Thoracic aorta (tissue), 2 donors: ENCODE measurements at regions not wholly inside any gene's neighbourhood (a gene's known extent, or its start where the extent isn't known, plus 50 kb on each side); places are given as distances from the start of the nearest gene placed in this dataset.

Source experiments
- ATAC-seq: fragments of 150-250 bp; one replicate; pipeline ENCODE4 v1.8.0; 2017; ENCODE audit warnings: low read depth; ENCODE audit not compliant: insufficient number of reproducible peaks, low FRiP score
- DNase-seq: peaks from one replicate; pipeline ENCODE4 v3.0.0-alpha.2; 2020; ENCODE audit warnings: low spot score
- H3K27ac ChIP-seq, 2 donors: fragments of 200-600 bp; sonication (generic); 1 replicate in 1 of 2; 2 replicates in 1 of 2; pipeline ENCODE4 v1.5.1; 2016; ENCODE audit warnings: mild to moderate bottlenecking in 2 of 2, moderate library complexity in 2 of 2
- H3K27me3 ChIP-seq: fragments of 200-600 bp; sonication (generic); replicated peaks from 2 replicates; pipeline ENCODE4 v1.6.0; 2016; ENCODE audit warnings: mild to moderate bottlenecking; ENCODE audit not compliant: insufficient read depth
- H3K36me3 ChIP-seq: fragments of 200-600 bp; sonication (generic); one replicate; pipeline ENCODE4 v1.5.1; 2016
- H3K4me1 ChIP-seq, 2 donors: fragments of 200-600 bp; sonication (generic); 1 replicate in 1 of 2; 2 replicates in 1 of 2; pipeline versions ENCODE4 v1.5.1 to v1.6.0; 2016; ENCODE audit warnings: low read depth in 2 of 2, mild to moderate bottlenecking in 1 of 2; ENCODE audit not compliant: control insufficient read depth in 1 of 2
- H3K4me3 ChIP-seq: fragments of 200-600 bp; sonication (generic); 2 replicates; pipeline ENCODE4 v1.5.1; 2016; ENCODE audit warnings: mild to moderate bottlenecking
- H3K9me3 ChIP-seq: fragments of 200-600 bp; sonication (generic); 2 replicates; pipeline ENCODE4 v1.5.1; 2016
- CTCF ChIP-seq: fragments of 200-600 bp; sonication (generic); IDR thresholded peaks from one replicate; pipeline ENCODE4 v1.5.1; 2019; ENCODE audit warnings: antibody characterized with exemption

- Histone ChIP-seq H3K27me3 (no peaks in the 10 kb centered on the region), H3K9me3 (no peaks in the 10 kb centered on the region), H3K27ac (peak overlapping the region in 1 of 2 donors; percentile 12), H3K4me1 (peaks cover 8 to 13% of the 10 kb centered on the region in 2 donors), H3K4me3 (no peak overlapping the region), H3K36me3 (no peaks in the 10 kb centered on the region)
- ATAC-seq = no peak
- TF ChIP-seq CTCF = no peak
- no peak for DNase-seq
Measured at GRCh38 chr5:34570721-34571676, 85.1 kb upstream of the RAI14 start.

GRCh38 chr5:34571677-34572041, 84.5 kb upstream of the RAI14 start:
- H3K27ac ChIP-seq = peak overlapping the region in 1 of 2 donors; percentile 12
- DNase-seq = no peak

GRCh38 chr5:34574936-34575467, 81.1 kb upstream of the RAI14 start:
- DNase-seq = no peak
- Histone ChIP-seq H3K27me3 (no peaks in the 10 kb centered on the region), H3K4me3 (no peak overlapping the region), H3K4me1 (peaks cover 14 to 27% of the 10 kb centered on the region in 2 donors), H3K36me3 (no peaks in the 10 kb centered on the region), H3K9me3 (no peaks in the 10 kb centered on the region), H3K27ac (no peak overlapping the region)
- ATAC-seq = no peak
- no peak for TF ChIP-seq CTCF

More at GRCh38 chr5:34571677-34572041, 84.5 kb upstream of the RAI14 start:
- no peaks in the 10 kb centered on the region for H3K36me3 ChIP-seq
- ATAC-seq = no peak
- H3K9me3 ChIP-seq = no peaks in the 10 kb centered on the region
- peaks cover 8 to 16% of the 10 kb centered on the region in 2 donors for H3K4me1 ChIP-seq
- H3K4me3 ChIP-seq = no peak overlapping the region
- TF ChIP-seq CTCF = no peak
- no peaks in the 10 kb centered on the region for H3K27me3 ChIP-seq

GRCh38 chr5:34576891-34577666, 79.0 kb upstream of the RAI14 start:
- no peaks in the 10 kb centered on the region for H3K9me3 ChIP-seq
- H3K4me1 ChIP-seq = peaks cover 7 to 15% of the 10 kb centered on the region in 2 donors
- TF ChIP-seq CTCF = no peak
- H3K27ac ChIP-seq = peak overlapping the region in 1 of 2 donors; percentile 58
- DNase-seq = no peak
- no peaks in the 10 kb centered on the region for H3K36me3 ChIP-seq
- ATAC-seq = no peak
- H3K27me3 ChIP-seq = no peaks in the 10 kb centered on the region
- H3K4me3 ChIP-seq = no peak overlapping the region

- no peak for ATAC-seq
- TF ChIP-seq CTCF = no peak
- no peaks in the 10 kb centered on the region for H3K36me3 ChIP-seq
- H3K4me3 ChIP-seq = no peak overlapping the region
- H3K27ac ChIP-seq = no peak overlapping the region
- H3K4me1 ChIP-seq = peaks cover 7 to 15% of the 10 kb centered on the region in 2 donors
- H3K9me3 ChIP-seq = no peaks in the 10 kb centered on the region
- no peaks in the 10 kb centered on the region for H3K27me3 ChIP-seq
- DNase-seq = no peak
Measured at GRCh38 chr5:34578962-34579361, 77.2 kb upstream of the RAI14 start.
